Esophagus muscularis mucosa (tissue), 4 donors: ENCODE measurements at regions not wholly inside any gene's neighbourhood (a gene's known extent, or its start where the extent isn't known, plus 50 kb on each side); places are given as distances from the start of the nearest gene placed in this dataset.

ENCODE experiments used
- DNase-seq: peaks from one replicate; pipeline ENCODE4 v3.0.0-alpha.2; 2017; ENCODE audit errors: extremely low spot score
- H3K27ac ChIP-seq, 4 donors: fragments of 200-600 bp; sonication (generic); replicated peaks in 1 of 4; 1 replicate in 3 of 4; 2 replicates in 1 of 4; pipeline ENCODE4 v1.5.1; 2016 to 2019; ENCODE audit warnings: mild to moderate bottlenecking in 1 of 4
- H3K27me3 ChIP-seq, 4 donors: fragments of 200-600 bp; sonication (generic); one replicate each; pipeline versions ENCODE4 v1.5.1 to v1.6.0; 2016 to 2019
- H3K36me3 ChIP-seq, 4 donors: fragments of 200-600 bp; sonication (generic); one replicate each; pipeline ENCODE4 v1.5.1; 2016 to 2019
- H3K4me1 ChIP-seq, 4 donors: fragments of 200-600 bp; sonication (generic); one replicate each; pipeline ENCODE4 v1.5.1; 2016 to 2019
- H3K4me3 ChIP-seq, 4 donors: fragments of 200-600 bp; sonication (generic); 1 replicate in 2 of 4; 2 replicates in 2 of 4; pipeline ENCODE4 v1.5.1; 2016 to 2019; ENCODE audit warnings: mild to moderate bottlenecking in 4 of 4, moderate library complexity in 1 of 4
- H3K9me3 ChIP-seq, 4 donors: fragments of 200-600 bp; sonication (generic); 1 replicate in 3 of 4; 2 replicates in 1 of 4; pipeline ENCODE4 v1.5.1; 2016 to 2019
- EP300 ChIP-seq: sonication (generic); formaldehyde crosslinking; IDR thresholded peaks from one replicate; pipeline ENCODE4 v1.6.1; 2017; ENCODE audit warnings: antibody characterized with exemption
- POLR2A ChIP-seq: fragments of 450-650 bp; IDR thresholded peaks from one replicate; pipeline ENCODE4 v1.6.1; 2017; ENCODE audit warnings: antibody characterized with exemption, moderate library complexity, mild to moderate bottlenecking, low read depth
- POLR2AphosphoS5 ChIP-seq, 2 donors: sonication (generic); formaldehyde crosslinking; IDR thresholded peaks; one replicate each; pipeline ENCODE4 v1.6.1; 2017; ENCODE audit warnings: antibody characterized with exemption in 2 of 2
- WGBS: methylation state at CpG from one replicate; pipeline ENCODE4 v1.1.5; 2018; 5-methylcytosine and 5-hydroxymethylcytosine counted together
- intact Hi-C: fragments of 100-400 bp; cut with DNase I; formaldehyde crosslinking; loops from one replicate; pipeline ENCODE4 v1.15.1; 2023
- TF ChIP-seq, protein P1 (sequence below), 3 experiments: fragments of 200-600 bp in 2 of 3; fragments of 450-650 bp in 1 of 3; sonication (generic) in 2 of 3; IDR thresholded peaks; one replicate each; pipeline ENCODE4 v1.5.1; 2017 to 2019; ENCODE audit warnings: antibody characterized with exemption in 3 of 3, mild to moderate bottlenecking in 2 of 3, moderate library complexity in 1 of 3

DNA sequence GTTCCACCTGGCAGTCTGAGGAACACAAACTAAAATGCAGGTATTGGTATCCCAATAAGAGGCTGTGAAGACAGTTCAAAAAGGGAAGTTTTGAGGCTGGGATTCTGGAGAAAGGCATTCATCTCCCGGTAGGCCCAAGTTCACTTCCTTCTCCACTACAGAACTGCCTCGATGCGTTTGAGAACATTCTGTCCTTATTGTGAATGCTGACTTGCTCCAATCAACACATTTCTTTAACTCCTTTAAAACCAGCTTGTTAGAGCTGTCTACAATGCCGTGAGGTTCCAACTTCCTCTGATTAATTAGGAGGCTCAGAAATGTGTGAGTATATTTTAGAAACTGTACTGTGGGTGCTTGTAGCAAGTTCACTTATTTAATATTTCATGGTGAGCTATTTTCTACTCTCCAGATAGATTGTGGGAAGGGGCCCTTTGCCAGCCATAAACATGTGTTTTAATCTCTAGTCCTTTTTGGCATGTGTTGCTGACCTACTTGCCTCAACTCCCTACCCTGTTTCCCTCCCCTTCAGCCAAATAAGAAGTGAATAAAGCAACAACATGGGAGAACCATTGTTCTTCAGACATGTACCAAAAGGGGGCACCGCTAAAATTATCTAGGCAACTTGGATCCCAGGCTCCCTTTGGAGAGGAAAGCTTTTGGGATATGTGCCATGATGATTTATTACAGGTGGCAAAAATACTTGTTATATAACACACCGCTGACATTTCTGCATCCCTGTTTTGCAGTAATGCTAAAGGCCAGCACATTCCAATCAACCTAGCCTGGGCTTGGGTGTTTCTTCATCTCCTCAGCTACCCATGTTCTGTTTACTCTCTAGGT, 245.6 kb downstream of the BLID start:
- H3K9me3 ChIP-seq: no peaks in the 10 kb centered on the region
- DNase-seq: peak; percentile 91
- intact Hi-C loops: loop anchor here (1.0 kb wide), 1 partner anchor 231 kb away; no protein-coding TSS in a partner anchor
- H3K36me3 ChIP-seq: no peaks in the 10 kb centered on the region
- 27% methylated on average over 6 of the region's 6 CpGs for WGBS
- peak overlapping the region; percentile 67 to 81 (median 80) for H3K27ac ChIP-seq
- TF ChIP-seq EP300: peak; percentile 59
- no peak for TF ChIP-seq POLR2A
- TF ChIP-seq, protein P1, sequence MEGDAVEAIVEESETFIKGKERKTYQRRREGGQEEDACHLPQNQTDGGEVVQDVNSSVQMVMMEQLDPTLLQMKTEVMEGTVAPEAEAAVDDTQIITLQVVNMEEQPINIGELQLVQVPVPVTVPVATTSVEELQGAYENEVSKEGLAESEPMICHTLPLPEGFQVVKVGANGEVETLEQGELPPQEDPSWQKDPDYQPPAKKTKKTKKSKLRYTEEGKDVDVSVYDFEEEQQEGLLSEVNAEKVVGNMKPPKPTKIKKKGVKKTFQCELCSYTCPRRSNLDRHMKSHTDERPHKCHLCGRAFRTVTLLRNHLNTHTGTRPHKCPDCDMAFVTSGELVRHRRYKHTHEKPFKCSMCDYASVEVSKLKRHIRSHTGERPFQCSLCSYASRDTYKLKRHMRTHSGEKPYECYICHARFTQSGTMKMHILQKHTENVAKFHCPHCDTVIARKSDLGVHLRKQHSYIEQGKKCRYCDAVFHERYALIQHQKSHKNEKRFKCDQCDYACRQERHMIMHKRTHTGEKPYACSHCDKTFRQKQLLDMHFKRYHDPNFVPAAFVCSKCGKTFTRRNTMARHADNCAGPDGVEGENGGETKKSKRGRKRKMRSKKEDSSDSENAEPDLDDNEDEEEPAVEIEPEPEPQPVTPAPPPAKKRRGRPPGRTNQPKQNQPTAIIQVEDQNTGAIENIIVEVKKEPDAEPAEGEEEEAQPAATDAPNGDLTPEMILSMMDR (IDR thresholded peaks at IDR 0.05): peak in 1 of 3 experiments; percentile 30
- peak; percentile 58 to 71 for TF ChIP-seq POLR2AphosphoS5 (IDR thresholded peaks at IDR 0.05)
- no peaks in the 10 kb centered on the region for H3K27me3 ChIP-seq
- no peak overlapping the region for H3K4me3 ChIP-seq
- peaks cover 10 to 45% (median 39%) of the 10 kb centered on the region in 4 donors for H3K4me1 ChIP-seq

DNA sequence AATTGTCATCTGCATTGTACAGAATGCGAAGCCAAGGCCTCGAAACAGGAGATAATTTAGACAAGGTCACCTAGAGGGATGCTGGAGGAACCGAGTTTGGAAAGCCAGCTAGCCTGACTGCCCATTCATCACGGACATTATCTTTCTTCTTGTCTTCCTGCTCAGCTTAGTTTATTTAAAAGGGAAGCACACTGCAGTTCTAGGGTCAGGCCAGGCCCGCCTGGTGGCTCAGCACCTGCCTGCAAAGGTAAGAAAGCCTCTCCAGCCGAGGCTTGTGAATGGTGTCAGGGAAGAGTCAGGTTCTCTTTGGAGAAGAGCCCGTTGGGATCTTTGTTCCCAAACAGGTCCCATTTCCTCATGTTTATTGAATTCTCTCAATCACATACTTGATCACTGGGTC, 246.5 kb downstream of the BLID start:
- H3K4me1 ChIP-seq: peaks cover 10 to 45% (median 39%) of the 10 kb centered on the region in 4 donors
- no peak overlapping the region for H3K4me3 ChIP-seq
- TF ChIP-seq, protein P1 (IDR thresholded peaks at IDR 0.05): no peak
- no peak for TF ChIP-seq EP300
- TF ChIP-seq POLR2A: no peak
- no peak for TF ChIP-seq POLR2AphosphoS5 (IDR thresholded peaks at IDR 0.05)
- 69% methylated on average over 7 of the region's 7 CpGs for WGBS
- H3K9me3 ChIP-seq: no peaks in the 10 kb centered on the region
- H3K27me3 ChIP-seq: no peaks in the 10 kb centered on the region
- intact Hi-C loops: no loop called here
- no peaks in the 10 kb centered on the region for H3K36me3 ChIP-seq
- DNase-seq: peak; percentile 57
- peak overlapping the region; percentile 67 to 81 (median 80) for H3K27ac ChIP-seq

DNA sequence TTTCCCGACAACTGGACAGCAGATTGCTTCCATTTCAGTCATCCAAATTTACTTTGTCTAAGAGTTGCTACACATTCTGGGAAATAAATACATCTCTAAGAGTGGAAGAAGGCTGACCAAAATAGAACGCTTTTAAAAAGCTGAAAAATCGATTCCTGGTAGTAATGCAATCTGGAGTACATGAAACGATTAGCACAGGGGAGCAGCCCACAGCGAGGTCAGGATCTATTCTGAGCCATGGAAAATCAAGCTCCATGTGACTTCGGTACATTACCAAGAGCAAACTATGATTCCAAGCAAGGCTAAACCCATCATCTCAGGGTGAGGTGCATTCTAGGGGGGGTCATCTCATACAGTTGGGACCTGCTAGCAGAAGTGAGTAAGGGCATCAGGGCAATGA, 249.3 kb downstream of the BLID start:
- H3K36me3 ChIP-seq: no peaks in the 10 kb centered on the region
- 68% methylated on average over 6 of the region's 6 CpGs for WGBS
- peak; percentile 66 for DNase-seq
- no peaks in the 10 kb centered on the region for H3K27me3 ChIP-seq
- peak overlapping the region; percentile 2 to 29 (median 14) for H3K27ac ChIP-seq
- H3K4me3 ChIP-seq: no peak overlapping the region
- peaks cover 10 to 35% (median 25%) of the 10 kb centered on the region in 4 donors for H3K4me1 ChIP-seq
- no peaks in the 10 kb centered on the region for H3K9me3 ChIP-seq
- intact Hi-C loops: no loop called here
- no peak for TF ChIP-seq EP300
- TF ChIP-seq POLR2AphosphoS5 (IDR thresholded peaks at IDR 0.05): no peak
- no peak for TF ChIP-seq POLR2A
- TF ChIP-seq, protein P1 (IDR thresholded peaks at IDR 0.05): no peak

DNA sequence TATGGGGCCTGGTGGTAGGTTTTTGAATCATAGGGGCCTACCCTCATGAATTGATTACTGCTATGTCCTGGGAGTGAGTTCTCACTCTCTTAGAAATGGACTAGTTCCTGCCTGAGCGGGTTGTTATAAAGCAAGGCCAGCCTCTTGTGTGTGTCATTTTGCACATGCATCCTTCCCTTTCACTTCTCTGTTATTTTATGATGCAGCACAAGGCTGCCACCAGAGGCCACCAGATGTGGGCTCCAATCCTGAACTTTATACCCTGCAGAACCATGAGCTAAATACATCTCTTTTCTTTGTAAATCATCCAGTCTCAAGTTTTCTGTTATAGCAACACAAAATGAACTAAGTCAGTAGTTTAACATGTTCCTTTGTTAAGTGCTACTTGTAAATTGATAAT, 251.4 kb downstream of the BLID start:
- Histone ChIP-seq H3K27ac (no peak overlapping the region), H3K9me3 (peaks cover 0 to 3% (median 0%) of the 10 kb centered on the region in 4 donors), H3K36me3 (no peaks in the 10 kb centered on the region), H3K4me1 (peaks cover 0 to 14% (median 5%) of the 10 kb centered on the region in 4 donors), H3K4me3 (no peak overlapping the region), H3K27me3 (no peaks in the 10 kb centered on the region)
- no peak for DNase-seq
- intact Hi-C loops: no loop called here
- TF ChIP-seq, protein P1 (IDR thresholded peaks at IDR 0.05): peak in 1 of 3 experiments; percentile 4
- no peak for TF ChIP-seq POLR2A
- no peak for TF ChIP-seq POLR2AphosphoS5 (IDR thresholded peaks at IDR 0.05)
- no peak for TF ChIP-seq EP300
- WGBS: 93% methylated on average over 1 of the region's 1 CpG
